ENCODE measurements at regions not wholly inside any gene's neighbourhood (a gene's known extent, or its start where the extent isn't known, plus 50 kb on each side); places are given as distances from the start of the nearest gene placed in this dataset.
A peak's percentile ranks its signal among the peaks of the same experiment; 100 is the strongest.

DNA sequence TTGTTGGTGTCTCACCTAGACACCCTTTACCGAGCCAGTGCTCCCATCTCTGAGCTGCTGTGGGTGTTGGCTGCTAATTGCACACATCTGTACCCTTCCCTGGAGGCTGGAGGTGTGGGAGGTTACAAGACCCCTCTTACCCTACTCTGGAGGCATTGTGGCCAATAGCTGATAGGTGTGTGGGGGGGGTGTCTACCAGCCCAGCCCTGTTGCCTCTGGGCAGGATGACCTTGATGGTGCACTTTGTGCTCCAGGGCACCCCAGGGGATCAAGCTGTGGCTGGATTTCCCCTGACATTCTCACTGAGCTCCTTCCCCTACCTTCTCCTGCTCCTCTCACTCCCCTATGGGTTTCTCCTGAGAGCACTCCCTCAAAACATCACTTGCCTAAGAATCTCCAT lies 104.7 kb upstream of the ADPGK start:
- H2BK15ac ChIP-seq (ENCODE audit: low read length), result no peak overlapping the region
- H3K4me2 ChIP-seq (ENCODE audit: insufficient read depth, low read length, poor library complexity, severe bottlenecking), result no peak overlapping the region
- H3K4me3 ChIP-seq (ENCODE audit: low read length in 2 of 2), result no peak overlapping the region
- no peak overlapping the region for H3K14ac ChIP-seq (ENCODE audit: low read length)
- no peak overlapping the region for H3K4ac ChIP-seq (ENCODE audit: low read length)
- H3K27ac ChIP-seq (replicated peaks; ENCODE audit: low read length), result no peak overlapping the region
- no peak overlapping the region for H3K9ac ChIP-seq (ENCODE audit: low read depth, low read length, poor library complexity)
- H4K8ac ChIP-seq (ENCODE audit: low read depth, low read length), result no peak overlapping the region
- H2BK5ac ChIP-seq (ENCODE audit: low read length), result no peak overlapping the region
- H3K27me3 ChIP-seq (ENCODE audit: control insufficient read depth in 3 of 3, insufficient read depth in 3 of 3, low read depth in 1 of 3, low read length in 3 of 3), result peaks cover 0 to 6% (median 0%) of the 10 kb centered on the region in 3 experiments
- H3K18ac ChIP-seq (ENCODE audit: low read length), result no peak overlapping the region
- H3K36me3 ChIP-seq (replicated peaks in 1 of 2; ENCODE audit: control insufficient read depth in 2 of 2, insufficient read depth in 2 of 2, low read length in 2 of 2), result no peaks in the 10 kb centered on the region
- no peak overlapping the region for H3K23ac ChIP-seq (ENCODE audit: low read depth, low read length, poor library complexity)
- H3K79me1 ChIP-seq (ENCODE audit: low read depth, low read length), result no peaks in the 10 kb centered on the region
- DNase-seq (ENCODE audit: low spot score), result no peak
- no peak overlapping the region for H2BK120ac ChIP-seq (ENCODE audit: low read depth, low read length)
- no CpG with 5 or more reads among the region's 1 CpG for WGBS, 2 donors (ENCODE audit: extremely low coverage in 2 of 2, insufficient read length in 2 of 2, insufficient replicate concordance in 1 of 2)
- H2BK12ac ChIP-seq (ENCODE audit: low read length), result no peak overlapping the region
- no peak overlapping the region for H2AK5ac ChIP-seq (ENCODE audit: low read depth, low read length)
- H2AFZ ChIP-seq (ENCODE audit: low read length), result no peak overlapping the region
- H3K9me3 ChIP-seq (replicated peaks in 1 of 2; ENCODE audit: control insufficient read depth in 2 of 2, insufficient read depth in 1 of 2, low read depth in 1 of 2, low read length in 2 of 2), result no peaks in the 10 kb centered on the region
- H4K91ac ChIP-seq (ENCODE audit: low read depth, low read length, poor library complexity), result no peak overlapping the region
- peaks cover 0 to 1% of the 10 kb centered on the region in 2 donors for H3K4me1 ChIP-seq (ENCODE audit: control insufficient read depth in 2 of 2, insufficient read depth in 1 of 2, low read depth in 1 of 2, low read length in 2 of 2)

DNA sequence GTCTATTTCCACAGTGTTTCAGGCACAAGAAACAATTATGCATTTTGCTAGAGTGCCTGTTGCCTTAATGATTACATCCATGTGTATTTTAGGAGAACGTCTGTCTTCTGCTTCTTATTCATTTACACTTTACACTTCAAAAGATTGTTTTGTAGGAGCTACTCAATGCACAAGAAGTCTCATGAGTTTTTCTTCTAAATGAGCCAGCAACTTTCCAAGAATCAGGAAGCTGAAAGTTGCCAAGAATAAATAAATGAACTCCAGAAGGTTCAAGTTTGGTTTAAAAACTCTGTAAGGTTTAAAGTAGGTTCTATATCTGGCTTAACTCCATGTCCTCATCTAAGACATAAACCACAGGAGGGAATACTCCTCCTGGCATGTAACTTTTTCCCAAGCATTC lies 103.8 kb upstream of the ADPGK start:
- H2AFZ ChIP-seq (ENCODE audit: low read length), result no peak overlapping the region
- no peak for DNase-seq (ENCODE audit: low spot score)
- no peak overlapping the region for H3K4ac ChIP-seq (ENCODE audit: low read length)
- no peak overlapping the region for H3K4me3 ChIP-seq (ENCODE audit: low read length in 2 of 2)
- no peaks in the 10 kb centered on the region for H3K36me3 ChIP-seq (replicated peaks in 1 of 2; ENCODE audit: control insufficient read depth in 2 of 2, insufficient read depth in 2 of 2, low read length in 2 of 2)
- peaks cover 0 to 6% (median 0%) of the 10 kb centered on the region in 3 experiments for H3K27me3 ChIP-seq (ENCODE audit: control insufficient read depth in 3 of 3, insufficient read depth in 3 of 3, low read depth in 1 of 3, low read length in 3 of 3)
- H3K18ac ChIP-seq (ENCODE audit: low read length), result no peak overlapping the region
- H4K8ac ChIP-seq (ENCODE audit: low read depth, low read length), result no peak overlapping the region
- no peak overlapping the region for H2AK5ac ChIP-seq (ENCODE audit: low read depth, low read length)
- no peaks in the 10 kb centered on the region for H3K79me1 ChIP-seq (ENCODE audit: low read depth, low read length)
- H4K91ac ChIP-seq (ENCODE audit: low read depth, low read length, poor library complexity), result no peak overlapping the region
- no peak overlapping the region for H3K14ac ChIP-seq (ENCODE audit: low read length)
- H3K4me1 ChIP-seq (ENCODE audit: control insufficient read depth in 2 of 2, insufficient read depth in 1 of 2, low read depth in 1 of 2, low read length in 2 of 2), result peaks cover 0 to 1% of the 10 kb centered on the region in 2 donors
- no peak overlapping the region for H2BK15ac ChIP-seq (ENCODE audit: low read length)
- no peaks in the 10 kb centered on the region for H3K9me3 ChIP-seq (replicated peaks in 1 of 2; ENCODE audit: control insufficient read depth in 2 of 2, insufficient read depth in 1 of 2, low read depth in 1 of 2, low read length in 2 of 2)
- H2BK5ac ChIP-seq (ENCODE audit: low read length), result no peak overlapping the region
- no peak overlapping the region for H3K4me2 ChIP-seq (ENCODE audit: insufficient read depth, low read length, poor library complexity, severe bottlenecking)
- no peak overlapping the region for H3K23ac ChIP-seq (ENCODE audit: low read depth, low read length, poor library complexity)
- H2BK12ac ChIP-seq (ENCODE audit: low read length), result no peak overlapping the region
- WGBS, 2 donors (ENCODE audit: extremely low coverage in 2 of 2, insufficient read length in 2 of 2, insufficient replicate concordance in 1 of 2), result no CpG with 5 or more reads among the region's 1 CpG
- no peak overlapping the region for H3K27ac ChIP-seq (replicated peaks; ENCODE audit: low read length)
- H2BK120ac ChIP-seq (ENCODE audit: low read depth, low read length), result no peak overlapping the region
- no peak overlapping the region for H3K9ac ChIP-seq (ENCODE audit: low read depth, low read length, poor library complexity)

DNA sequence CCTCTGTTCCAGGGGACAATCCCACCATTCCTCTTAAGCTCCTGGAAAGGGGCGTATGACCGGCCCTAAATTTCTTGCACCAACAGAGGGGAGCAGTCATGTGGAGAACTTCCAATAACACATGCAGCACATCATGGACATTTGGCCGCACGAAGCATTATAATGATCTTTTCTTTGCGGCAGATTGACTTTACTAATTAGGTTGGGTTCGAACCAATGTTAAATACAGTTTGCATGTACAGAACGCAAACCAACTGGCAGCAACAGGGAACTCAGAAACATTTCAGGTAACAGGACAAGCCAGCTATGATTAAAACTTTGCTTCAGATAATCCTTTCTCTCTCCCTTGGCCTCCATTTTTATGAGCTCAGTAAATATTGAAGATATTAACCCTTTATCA lies 100.8 kb upstream of the ADPGK start:
- Histone ChIP-seq H2BK15ac (ENCODE audit: low read length) (no peak overlapping the region), H4K8ac (ENCODE audit: low read depth, low read length) (no peak overlapping the region), H3K4me1 (ENCODE audit: control insufficient read depth in 2 of 2, insufficient read depth in 1 of 2, low read depth in 1 of 2, low read length in 2 of 2) (no peaks in the 10 kb centered on the region), H3K9ac (ENCODE audit: low read depth, low read length, poor library complexity) (no peak overlapping the region), H4K91ac (ENCODE audit: low read depth, low read length, poor library complexity) (no peak overlapping the region), H3K14ac (ENCODE audit: low read length) (no peak overlapping the region), H3K9me3 (replicated peaks in 1 of 2; ENCODE audit: control insufficient read depth in 2 of 2, insufficient read depth in 1 of 2, low read depth in 1 of 2, low read length in 2 of 2) (no peaks in the 10 kb centered on the region), H3K79me1 (ENCODE audit: low read depth, low read length) (no peaks in the 10 kb centered on the region), H2AFZ (ENCODE audit: low read length) (no peak overlapping the region), H3K4ac (ENCODE audit: low read length) (no peak overlapping the region), H2AK5ac (ENCODE audit: low read depth, low read length) (no peak overlapping the region), H3K18ac (ENCODE audit: low read length) (no peak overlapping the region), H3K23ac (ENCODE audit: low read depth, low read length, poor library complexity) (no peak overlapping the region), H3K4me2 (ENCODE audit: insufficient read depth, low read length, poor library complexity, severe bottlenecking) (no peak overlapping the region), H2BK5ac (ENCODE audit: low read length) (no peak overlapping the region), H2BK12ac (ENCODE audit: low read length) (no peak overlapping the region), H3K27ac (replicated peaks; ENCODE audit: low read length) (no peak overlapping the region), H3K4me3 (ENCODE audit: low read length in 2 of 2) (no peak overlapping the region), H3K36me3 (replicated peaks in 1 of 2; ENCODE audit: control insufficient read depth in 2 of 2, insufficient read depth in 2 of 2, low read length in 2 of 2) (no peaks in the 10 kb centered on the region), H2BK120ac (ENCODE audit: low read depth, low read length) (no peak overlapping the region), H3K27me3 (ENCODE audit: control insufficient read depth in 3 of 3, insufficient read depth in 3 of 3, low read depth in 1 of 3, low read length in 3 of 3) (no peaks in the 10 kb centered on the region)
- DNase-seq (ENCODE audit: low spot score), result no peak
- WGBS, 2 donors (ENCODE audit: extremely low coverage in 2 of 2, insufficient read length in 2 of 2, insufficient replicate concordance in 1 of 2), result no CpG with 5 or more reads among the region's 7 CpGs

DNA sequence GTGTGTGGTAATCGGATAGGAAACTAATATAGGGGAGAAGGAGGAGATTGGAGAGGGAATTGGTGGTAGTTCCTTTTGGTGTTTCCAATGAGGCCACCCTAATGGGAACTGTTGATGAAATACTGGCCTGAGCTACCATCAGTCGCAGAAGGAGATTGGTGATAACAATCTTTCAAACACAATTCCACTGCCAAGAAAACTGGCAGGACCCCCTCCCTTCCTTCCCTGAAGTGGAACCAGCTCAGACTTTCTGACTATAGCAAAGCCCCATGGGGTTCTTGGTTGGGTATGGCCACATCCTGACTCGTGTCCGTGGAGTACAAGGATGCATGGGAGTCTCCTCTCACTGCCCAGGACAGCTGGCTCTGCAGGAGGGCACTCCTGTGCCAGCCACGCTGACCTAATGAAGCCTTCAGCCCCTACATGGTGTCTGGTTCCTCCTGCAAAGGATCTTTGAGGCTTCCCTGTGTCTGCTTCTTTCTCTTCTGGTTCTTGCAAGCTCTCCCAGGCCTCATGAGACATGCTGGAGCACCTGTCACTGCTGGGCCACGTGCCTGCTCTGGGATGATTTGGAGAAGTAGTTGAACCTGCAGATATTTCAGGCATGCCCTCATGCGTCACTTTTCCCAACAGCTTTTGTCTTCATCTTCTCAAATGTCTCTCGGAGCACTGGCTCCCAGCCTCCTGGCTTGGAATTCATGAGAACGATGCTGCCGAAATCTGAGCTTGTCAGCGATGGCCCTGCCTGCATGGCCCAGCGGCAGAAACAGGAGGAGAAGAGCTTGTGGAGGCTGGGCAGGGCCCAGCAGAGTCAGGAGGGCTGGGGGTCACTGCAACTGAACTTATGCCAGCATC lies 90.0 kb upstream of the ADPGK start:
- Histone ChIP-seq H2BK120ac (ENCODE audit: low read depth, low read length) (no peak overlapping the region), H4K8ac (ENCODE audit: low read depth, low read length) (no peak overlapping the region), H3K9ac (ENCODE audit: low read depth, low read length, poor library complexity) (no peak overlapping the region), H4K91ac (ENCODE audit: low read depth, low read length, poor library complexity) (no peak overlapping the region), H2AK5ac (ENCODE audit: low read depth, low read length) (no peak overlapping the region), H3K79me1 (ENCODE audit: low read depth, low read length) (no peaks in the 10 kb centered on the region), H2BK5ac (ENCODE audit: low read length) (peak overlapping the region; percentile 50), H3K4me2 (ENCODE audit: insufficient read depth, low read length, poor library complexity, severe bottlenecking) (no peak overlapping the region), H3K4me3 (ENCODE audit: low read length in 2 of 2) (no peak overlapping the region), H3K4me1 (ENCODE audit: control insufficient read depth in 2 of 2, insufficient read depth in 1 of 2, low read depth in 1 of 2, low read length in 2 of 2) (peaks cover 0 to 5% of the 10 kb centered on the region in 2 donors), H2BK15ac (ENCODE audit: low read length) (no peak overlapping the region), H3K27me3 (ENCODE audit: control insufficient read depth in 3 of 3, insufficient read depth in 3 of 3, low read depth in 1 of 3, low read length in 3 of 3) (peaks cover 0 to 6% (median 0%) of the 10 kb centered on the region in 3 experiments), H3K9me3 (replicated peaks in 1 of 2; ENCODE audit: control insufficient read depth in 2 of 2, insufficient read depth in 1 of 2, low read depth in 1 of 2, low read length in 2 of 2) (no peaks in the 10 kb centered on the region), H3K18ac (ENCODE audit: low read length) (no peak overlapping the region), H3K23ac (ENCODE audit: low read depth, low read length, poor library complexity) (no peak overlapping the region), H2AFZ (ENCODE audit: low read length) (no peak overlapping the region), H3K27ac (replicated peaks; ENCODE audit: low read length) (no peak overlapping the region), H3K14ac (ENCODE audit: low read length) (peak overlapping the region; percentile 21), H3K4ac (ENCODE audit: low read length) (no peak overlapping the region), H2BK12ac (ENCODE audit: low read length) (no peak overlapping the region), H3K36me3 (replicated peaks in 1 of 2; ENCODE audit: control insufficient read depth in 2 of 2, insufficient read depth in 2 of 2, low read length in 2 of 2) (no peaks in the 10 kb centered on the region)
- DNase-seq (ENCODE audit: low spot score), result no peak
- no CpG with 5 or more reads among the region's 12 CpGs for WGBS, 2 donors (ENCODE audit: extremely low coverage in 2 of 2, insufficient read length in 2 of 2, insufficient replicate concordance in 1 of 2)

All from neuronal stem cell (in vitro differentiated cells).